HCT116 (cell line): ENCODE measurements at regions not wholly inside any gene's neighbourhood (a gene's known extent, or its start where the extent isn't known, plus 50 kb on each side); places are given as distances from the start of the nearest gene placed in this dataset.

Source experiments
- CTCF ChIP-seq, 3 experiments: fragments of 200-600 bp in 1 of 3; sonication (generic) in 1 of 3; IDR thresholded peaks in 2 of 3; conservative IDR thresholded peaks in 1 of 3; 2 replicates each; pipeline ENCODE4 v1.5.1; 2012 to 2017; ENCODE audit warnings: low read depth in 2 of 3, low read length in 2 of 3, antibody characterized with exemption in 1 of 3, borderline replicate concordance in 1 of 3, control low read depth in 1 of 3, mild to moderate bottlenecking in 1 of 3, mixed read lengths in 1 of 3, mixed run types in 1 of 3, moderate library complexity in 1 of 3; ENCODE audit not compliant: insufficient read depth in 1 of 3
- EZH2 ChIP-seq: fragments of 200-600 bp; sonication (generic); IDR thresholded peaks from 2 replicates; pipeline ENCODE4 v1.6.1; 2017; ENCODE audit warnings: antibody characterized with exemption, mixed run types
- JUND ChIP-seq: IDR thresholded peaks from 2 replicates; pipeline ENCODE4 v1.6.1; 2012
- POLR2A ChIP-seq: IDR thresholded peaks from 2 replicates; pipeline ENCODE4 v1.7.0; 2011; ENCODE audit warnings: borderline replicate concordance; ENCODE audit not compliant: insufficient read depth, insufficient read length; ENCODE audit errors: extremely low read depth
- POLR2AphosphoS5 ChIP-seq: IDR thresholded peaks from 2 replicates; pipeline ENCODE4 v1.6.1; 2011; ENCODE audit warnings: mild to moderate bottlenecking, low read depth, low read length, moderate library complexity
- SIN3A ChIP-seq: IDR thresholded peaks from 2 replicates; pipeline ENCODE4 v1.6.1; 2012; ENCODE audit warnings: low read depth
- SRF ChIP-seq: IDR thresholded peaks from 2 replicates; pipeline ENCODE4 v1.6.1; 2012; ENCODE audit warnings: low read depth
- ZFX ChIP-seq: fragments of 450-650 bp; IDR thresholded peaks from 2 replicates; pipeline ENCODE4 v1.6.1; 2017

GRCh38 chr16:87025676-87026075, 291.5 kb downstream of the C16orf95 start:
- no peak for TF ChIP-seq EZH2
- no peak for TF ChIP-seq CTCF (IDR thresholded peaks at IDR 0.05 in 2 of 3, conservative IDR thresholded peaks at IDR 0.05 in 1 of 3; ENCODE audit: borderline replicate concordance in 1 of 3, insufficient read depth in 1 of 3, low read depth in 2 of 3, low read length in 2 of 3)
- no peak for TF ChIP-seq SIN3A
- TF ChIP-seq ZFX, result no peak
- no peak for TF ChIP-seq POLR2AphosphoS5
- no peak for TF ChIP-seq SRF
- no peak for TF ChIP-seq POLR2A
- TF ChIP-seq JUND, result no peak
